GM23338 (cell line): ENCODE measurements at regions not wholly inside any gene's neighbourhood (a gene's known extent, or its start where the extent isn't known, plus 50 kb on each side); places are given as distances from the start of the nearest gene placed in this dataset.

ENCODE experiments used
- ATAC-seq: fragments of 200-7000 bp; cut with Tn5 transposase; 3 replicates; pipeline ENCODE4 v1.9.1; 2020
- DNase-seq: peaks from one replicate; pipeline ENCODE4 v3.0.0-alpha.2; 2015; ENCODE audit warnings: low spot score
- H2AFZ ChIP-seq: fragments of 200-600 bp; sonication (generic); 2 replicates; pipeline ENCODE4 v1.8.0; 2016; ENCODE audit warnings: antibody characterized with exemption, mild to moderate bottlenecking, moderate library complexity
- H3F3A ChIP-seq: fragments of 200-600 bp; sonication (generic); replicated peaks from 2 replicates; pipeline ENCODE4 v1.8.0; 2017; ENCODE audit warnings: antibody characterized with exemption, mixed run types, low read depth
- H3K27ac ChIP-seq: fragments of 200-600 bp; sonication (generic); 2 replicates; pipeline ENCODE4 v1.6.1; 2016; ENCODE audit warnings: low read depth
- H3K27me3 ChIP-seq: fragments of 200-600 bp; sonication (generic); 2 replicates; pipeline ENCODE4 v1.8.0; 2016; ENCODE audit warnings: mild to moderate bottlenecking, mixed run types, moderate library complexity; ENCODE audit not compliant: insufficient read depth
- H3K36me3 ChIP-seq: fragments of 200-600 bp; sonication (generic); 2 replicates; pipeline ENCODE4 v1.8.0; 2016; ENCODE audit warnings: mild to moderate bottlenecking; ENCODE audit not compliant: insufficient read depth
- H3K4me1 ChIP-seq: fragments of 200-600 bp; sonication (generic); 2 replicates; pipeline ENCODE4 v1.8.0; 2016; ENCODE audit warnings: mild to moderate bottlenecking, moderate library complexity; ENCODE audit not compliant: insufficient read depth
- H3K4me2 ChIP-seq: fragments of 200-600 bp; sonication (generic); 2 replicates; pipeline ENCODE4 v1.7.1; 2017; ENCODE audit warnings: mixed run types
- H3K4me3 ChIP-seq: fragments of 200-600 bp; sonication (generic); 2 replicates; pipeline ENCODE4 v1.6.1; 2016; ENCODE audit warnings: mixed run types
- H3K79me2 ChIP-seq: fragments of 200-600 bp; sonication (generic); replicated peaks from 2 replicates; pipeline ENCODE4 v1.8.0; 2017; ENCODE audit warnings: mild to moderate bottlenecking; ENCODE audit not compliant: insufficient read depth
- H3K9me2 ChIP-seq: fragments of 200-600 bp; sonication (generic); 2 replicates; pipeline ENCODE4 v1.8.0; 2017; ENCODE audit not compliant: insufficient read depth
- H4K20me1 ChIP-seq: fragments of 200-600 bp; sonication (generic); replicated peaks from 2 replicates; pipeline ENCODE4 v1.8.0; 2017; ENCODE audit warnings: mild to moderate bottlenecking; ENCODE audit not compliant: insufficient read depth
- H3K27ac Mint-ChIP-seq: 2 replicates; pipeline ENCODE4 v1.8.0; 2020; ENCODE audit warnings: inconsistent platforms, mild to moderate bottlenecking, moderate library complexity, mixed read lengths
- H3K27me3 Mint-ChIP-seq: 3 replicates; pipeline ENCODE4 v1.8.0; 2022; ENCODE audit warnings: low read depth, mild to moderate bottlenecking, moderate library complexity, mixed read lengths, inconsistent platforms; ENCODE audit not compliant: insufficient read depth, poor library complexity
- H3K36me3 Mint-ChIP-seq: 3 replicates; pipeline ENCODE4 v1.8.0; 2021; ENCODE audit warnings: low read depth, mild to moderate bottlenecking, inconsistent platforms, moderate library complexity, mixed read lengths
- H3K4me1 Mint-ChIP-seq: 3 replicates; pipeline ENCODE4 v1.8.0; 2020; ENCODE audit warnings: mild to moderate bottlenecking, inconsistent platforms, mixed read lengths
- H3K4me3 Mint-ChIP-seq: 3 replicates; pipeline ENCODE4 v1.8.0; 2021; ENCODE audit warnings: moderate library complexity, mild to moderate bottlenecking, inconsistent platforms, mixed read lengths
- H3K9me3 Mint-ChIP-seq: 3 replicates; pipeline ENCODE4 v1.8.0; 2020; ENCODE audit warnings: moderate library complexity, mild to moderate bottlenecking, inconsistent platforms, mixed read lengths
- CREB1 ChIP-seq: fragments of 250-450 bp; sonication (Bioruptor Pico); IDR thresholded peaks from 2 replicates; pipeline ENCODE4 v1.5.0; 2020; ENCODE audit warnings: low read depth, mild to moderate bottlenecking, moderate library complexity
- CTCF ChIP-seq, 2 experiments: fragments of 200-600 bp in 1 of 2; sonication (generic) in 1 of 2; conservative IDR thresholded peaks; 2 replicates each; pipeline versions ENCODE4 v1.5.1 to v1.6.1; 2016 to 2017; ENCODE audit warnings: antibody characterized with exemption in 2 of 2, low read depth in 2 of 2, mild to moderate bottlenecking in 2 of 2, moderate library complexity in 1 of 2
- EZH2 ChIP-seq: fragments of 200-600 bp; sonication (generic); IDR thresholded peaks from one replicate; pipeline ENCODE4 v1.8.0; 2017; ENCODE audit warnings: antibody characterized with exemption, mild to moderate bottlenecking, low read depth; ENCODE audit not compliant: unreplicated experiment
- EZH2phosphoT487 ChIP-seq: fragments of 200-600 bp; sonication (generic); IDR thresholded peaks from one replicate; pipeline ENCODE4 v1.8.1; 2018; ENCODE audit warnings: antibody characterized with exemption; ENCODE audit not compliant: unreplicated experiment
- JUNB ChIP-seq: IDR thresholded peaks from one replicate; pipeline ENCODE4 v1.6.1; 2016; ENCODE audit warnings: antibody characterized with exemption; ENCODE audit not compliant: unreplicated experiment
- NANOG ChIP-seq: IDR thresholded peaks from 2 replicates; pipeline ENCODE4 v1.6.1; 2016; ENCODE audit warnings: antibody characterized with exemption, borderline replicate concordance
- POLR2AphosphoS5 ChIP-seq: IDR thresholded peaks from 2 replicates; pipeline ENCODE4 v1.6.1; 2016; ENCODE audit warnings: antibody characterized with exemption, low read depth
- STAT1 ChIP-seq: IDR thresholded peaks from one replicate; pipeline ENCODE4 v1.6.1; 2016; ENCODE audit warnings: antibody characterized with exemption; ENCODE audit not compliant: unreplicated experiment
- ZNF114 ChIP-seq: fragments of 250-450 bp; sonication (Bioruptor Pico); IDR thresholded peaks from 2 replicates; pipeline ENCODE4 v1.5.0; 2020; ENCODE audit warnings: mild to moderate bottlenecking, moderate library complexity
- ZNF331 ChIP-seq: fragments of 250-450 bp; sonication (Bioruptor Pico); IDR thresholded peaks from 2 replicates; pipeline ENCODE4 v1.5.0; 2020; ENCODE audit warnings: low read depth, mild to moderate bottlenecking, moderate library complexity
- TF ChIP-seq, protein P1 (sequence below): IDR thresholded peaks from 2 replicates; pipeline ENCODE4 v1.6.1; 2016; ENCODE audit warnings: antibody characterized with exemption
- TF ChIP-seq, protein P2 (sequence below): IDR thresholded peaks from one replicate; pipeline ENCODE4 v1.6.1; 2018; ENCODE audit warnings: antibody characterized with exemption; ENCODE audit not compliant: unreplicated experiment
- TF ChIP-seq, protein P3 (sequence below): fragments of 250-450 bp; sonication (Bioruptor Pico); IDR thresholded peaks from 2 replicates; pipeline ENCODE4 v1.5.0; 2020; ENCODE audit warnings: mild to moderate bottlenecking, moderate library complexity

GRCh38 chr1:221644663-221645258, 97.1 kb downstream of the DUSP10 start:
- H3K4me2 ChIP-seq: no peak overlapping the region
- no peak overlapping the region for H3K4me3 ChIP-seq
- H3K4me3 Mint-ChIP-seq: no peak overlapping the region
- no peak for ATAC-seq
- peaks cover 2% of the 10 kb centered on the region for H3K27me3 Mint-ChIP-seq
- H3K36me3 ChIP-seq: no peaks in the 10 kb centered on the region
- H3K4me1 ChIP-seq: peaks cover 9% of the 10 kb centered on the region
- no peaks in the 10 kb centered on the region for H3K79me2 ChIP-seq
- peaks cover 11% of the 10 kb centered on the region; the same call in 2 of the 3 replicates for H3K4me1 Mint-ChIP-seq
- H3K27ac Mint-ChIP-seq: no peak overlapping the region
- H3K9me2 ChIP-seq: no peaks in the 10 kb centered on the region
- TF ChIP-seq, protein P1, sequence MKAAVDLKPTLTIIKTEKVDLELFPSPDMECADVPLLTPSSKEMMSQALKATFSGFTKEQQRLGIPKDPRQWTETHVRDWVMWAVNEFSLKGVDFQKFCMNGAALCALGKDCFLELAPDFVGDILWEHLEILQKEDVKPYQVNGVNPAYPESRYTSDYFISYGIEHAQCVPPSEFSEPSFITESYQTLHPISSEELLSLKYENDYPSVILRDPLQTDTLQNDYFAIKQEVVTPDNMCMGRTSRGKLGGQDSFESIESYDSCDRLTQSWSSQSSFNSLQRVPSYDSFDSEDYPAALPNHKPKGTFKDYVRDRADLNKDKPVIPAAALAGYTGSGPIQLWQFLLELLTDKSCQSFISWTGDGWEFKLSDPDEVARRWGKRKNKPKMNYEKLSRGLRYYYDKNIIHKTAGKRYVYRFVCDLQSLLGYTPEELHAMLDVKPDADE: no peak
- no peak for TF ChIP-seq EZH2
- no peak for TF ChIP-seq NANOG
- no peak for TF ChIP-seq EZH2phosphoT487
- TF ChIP-seq ZNF114: no peak
- TF ChIP-seq POLR2AphosphoS5: no peak
- no peak for TF ChIP-seq CTCF (conservative IDR thresholded peaks at IDR 0.05; ENCODE audit: low read depth in 2 of 2)
- TF ChIP-seq CREB1 (CRISPR knock-in tag): no peak
- no peak for TF ChIP-seq ZNF331
- TF ChIP-seq, protein P2, sequence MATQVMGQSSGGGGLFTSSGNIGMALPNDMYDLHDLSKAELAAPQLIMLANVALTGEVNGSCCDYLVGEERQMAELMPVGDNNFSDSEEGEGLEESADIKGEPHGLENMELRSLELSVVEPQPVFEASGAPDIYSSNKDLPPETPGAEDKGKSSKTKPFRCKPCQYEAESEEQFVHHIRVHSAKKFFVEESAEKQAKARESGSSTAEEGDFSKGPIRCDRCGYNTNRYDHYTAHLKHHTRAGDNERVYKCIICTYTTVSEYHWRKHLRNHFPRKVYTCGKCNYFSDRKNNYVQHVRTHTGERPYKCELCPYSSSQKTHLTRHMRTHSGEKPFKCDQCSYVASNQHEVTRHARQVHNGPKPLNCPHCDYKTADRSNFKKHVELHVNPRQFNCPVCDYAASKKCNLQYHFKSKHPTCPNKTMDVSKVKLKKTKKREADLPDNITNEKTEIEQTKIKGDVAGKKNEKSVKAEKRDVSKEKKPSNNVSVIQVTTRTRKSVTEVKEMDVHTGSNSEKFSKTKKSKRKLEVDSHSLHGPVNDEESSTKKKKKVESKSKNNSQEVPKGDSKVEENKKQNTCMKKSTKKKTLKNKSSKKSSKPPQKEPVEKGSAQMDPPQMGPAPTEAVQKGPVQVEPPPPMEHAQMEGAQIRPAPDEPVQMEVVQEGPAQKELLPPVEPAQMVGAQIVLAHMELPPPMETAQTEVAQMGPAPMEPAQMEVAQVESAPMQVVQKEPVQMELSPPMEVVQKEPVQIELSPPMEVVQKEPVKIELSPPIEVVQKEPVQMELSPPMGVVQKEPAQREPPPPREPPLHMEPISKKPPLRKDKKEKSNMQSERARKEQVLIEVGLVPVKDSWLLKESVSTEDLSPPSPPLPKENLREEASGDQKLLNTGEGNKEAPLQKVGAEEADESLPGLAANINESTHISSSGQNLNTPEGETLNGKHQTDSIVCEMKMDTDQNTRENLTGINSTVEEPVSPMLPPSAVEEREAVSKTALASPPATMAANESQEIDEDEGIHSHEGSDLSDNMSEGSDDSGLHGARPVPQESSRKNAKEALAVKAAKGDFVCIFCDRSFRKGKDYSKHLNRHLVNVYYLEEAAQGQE: no peak
- TF ChIP-seq, protein P3, sequence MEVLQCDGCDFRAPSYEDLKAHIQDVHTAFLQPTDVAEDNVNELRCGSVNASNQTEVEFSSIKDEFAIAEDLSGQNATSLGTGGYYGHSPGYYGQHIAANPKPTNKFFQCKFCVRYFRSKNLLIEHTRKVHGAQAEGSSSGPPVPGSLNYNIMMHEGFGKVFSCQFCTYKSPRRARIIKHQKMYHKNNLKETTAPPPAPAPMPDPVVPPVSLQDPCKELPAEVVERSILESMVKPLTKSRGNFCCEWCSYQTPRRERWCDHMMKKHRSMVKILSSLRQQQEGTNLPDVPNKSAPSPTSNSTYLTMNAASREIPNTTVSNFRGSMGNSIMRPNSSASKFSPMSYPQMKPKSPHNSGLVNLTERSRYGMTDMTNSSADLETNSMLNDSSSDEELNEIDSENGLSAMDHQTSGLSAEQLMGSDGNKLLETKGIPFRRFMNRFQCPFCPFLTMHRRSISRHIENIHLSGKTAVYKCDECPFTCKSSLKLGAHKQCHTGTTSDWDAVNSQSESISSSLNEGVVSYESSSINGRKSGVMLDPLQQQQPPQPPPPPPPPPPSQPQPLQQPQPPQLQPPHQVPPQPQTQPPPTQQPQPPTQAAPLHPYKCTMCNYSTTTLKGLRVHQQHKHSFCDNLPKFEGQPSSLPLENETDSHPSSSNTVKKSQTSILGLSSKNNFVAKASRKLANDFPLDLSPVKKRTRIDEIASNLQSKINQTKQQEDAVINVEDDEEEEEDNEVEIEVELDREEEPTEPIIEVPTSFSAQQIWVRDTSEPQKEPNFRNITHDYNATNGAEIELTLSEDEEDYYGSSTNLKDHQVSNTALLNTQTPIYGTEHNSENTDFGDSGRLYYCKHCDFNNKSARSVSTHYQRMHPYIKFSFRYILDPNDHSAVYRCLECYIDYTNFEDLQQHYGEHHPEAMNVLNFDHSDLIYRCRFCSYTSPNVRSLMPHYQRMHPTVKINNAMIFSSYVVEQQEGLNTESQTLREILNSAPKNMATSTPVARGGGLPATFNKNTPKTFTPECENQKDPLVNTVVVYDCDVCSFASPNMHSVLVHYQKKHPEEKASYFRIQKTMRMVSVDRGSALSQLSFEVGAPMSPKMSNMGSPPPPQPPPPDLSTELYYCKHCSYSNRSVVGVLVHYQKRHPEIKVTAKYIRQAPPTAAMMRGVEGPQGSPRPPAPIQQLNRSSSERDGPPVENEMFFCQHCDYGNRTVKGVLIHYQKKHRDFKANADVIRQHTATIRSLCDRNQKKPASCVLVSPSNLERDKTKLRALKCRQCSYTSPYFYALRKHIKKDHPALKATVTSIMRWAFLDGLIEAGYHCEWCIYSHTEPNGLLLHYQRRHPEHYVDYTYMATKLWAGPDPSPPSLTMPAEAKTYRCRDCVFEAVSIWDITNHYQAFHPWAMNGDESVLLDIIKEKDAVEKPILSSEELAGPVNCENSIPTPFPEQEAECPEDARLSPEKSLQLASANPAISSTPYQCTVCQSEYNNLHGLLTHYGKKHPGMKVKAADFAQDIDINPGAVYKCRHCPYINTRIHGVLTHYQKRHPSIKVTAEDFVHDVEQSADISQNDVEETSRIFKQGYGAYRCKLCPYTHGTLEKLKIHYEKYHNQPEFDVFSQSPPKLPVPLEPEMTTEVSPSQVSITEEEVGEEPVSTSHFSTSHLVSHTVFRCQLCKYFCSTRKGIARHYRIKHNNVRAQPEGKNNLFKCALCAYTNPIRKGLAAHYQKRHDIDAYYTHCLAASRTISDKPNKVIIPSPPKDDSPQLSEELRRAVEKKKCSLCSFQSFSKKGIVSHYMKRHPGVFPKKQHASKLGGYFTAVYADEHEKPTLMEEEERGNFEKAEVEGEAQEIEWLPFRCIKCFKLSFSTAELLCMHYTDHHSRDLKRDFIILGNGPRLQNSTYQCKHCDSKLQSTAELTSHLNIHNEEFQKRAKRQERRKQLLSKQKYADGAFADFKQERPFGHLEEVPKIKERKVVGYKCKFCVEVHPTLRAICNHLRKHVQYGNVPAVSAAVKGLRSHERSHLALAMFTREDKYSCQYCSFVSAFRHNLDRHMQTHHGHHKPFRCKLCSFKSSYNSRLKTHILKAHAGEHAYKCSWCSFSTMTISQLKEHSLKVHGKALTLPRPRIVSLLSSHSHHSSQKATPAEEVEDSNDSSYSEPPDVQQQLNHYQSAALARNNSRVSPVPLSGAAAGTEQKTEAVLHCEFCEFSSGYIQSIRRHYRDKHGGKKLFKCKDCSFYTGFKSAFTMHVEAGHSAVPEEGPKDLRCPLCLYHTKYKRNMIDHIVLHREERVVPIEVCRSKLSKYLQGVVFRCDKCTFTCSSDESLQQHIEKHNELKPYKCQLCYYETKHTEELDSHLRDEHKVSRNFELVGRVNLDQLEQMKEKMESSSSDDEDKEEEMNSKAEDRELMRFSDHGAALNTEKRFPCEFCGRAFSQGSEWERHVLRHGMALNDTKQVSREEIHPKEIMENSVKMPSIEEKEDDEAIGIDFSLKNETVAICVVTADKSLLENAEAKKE (CRISPR knock-in tag): no peak
- TF ChIP-seq STAT1: no peak
- TF ChIP-seq JUNB: no peak
- no peaks in the 10 kb centered on the region for H4K20me1 ChIP-seq
- no peak for DNase-seq
- H2AFZ ChIP-seq: peak overlapping the region; percentile 56; the same call in 1 of the 2 replicates
- H3K27me3 ChIP-seq: no peaks in the 10 kb centered on the region
- no peaks in the 10 kb centered on the region for H3K36me3 Mint-ChIP-seq
- H3F3A ChIP-seq: no peaks in the 10 kb centered on the region
- no peak overlapping the region for H3K27ac ChIP-seq
- H3K9me3 Mint-ChIP-seq: peaks cover 3% of the 10 kb centered on the region; the same call in 1 of the 3 replicates
